ENCODE measurements at regions not wholly inside any gene's neighbourhood (a gene's known extent, or its start where the extent isn't known, plus 50 kb on each side); places are given as distances from the start of the nearest gene placed in this dataset.
"Not testable (repeated sequence)": the region's sequence is repeated elsewhere in the genome, so short reads cannot be mapped to it uniquely, and the experiment has no call there.

GRCh38 chr9:29188771-29189170 is 1615.5 kb upstream of the C9orf72 start:
- TF ChIP-seq CTCF, POLR2AphosphoS5, POLR2A (IDR thresholded peaks at IDR 0.05): not testable (repeated sequence)

Measured in prostate gland (tissue), 2 donors.